Left lung (tissue), 4 donors: ENCODE measurements at regions not wholly inside any gene's neighbourhood (a gene's known extent, or its start where the extent isn't known, plus 50 kb on each side); places are given as distances from the start of the nearest gene placed in this dataset.
A peak's percentile ranks its signal among the peaks of the same experiment; 100 is the strongest.

Experiments used
- ATAC-seq: fragments of 200-7000 bp; cut with Tn5 transposase; one replicate; pipeline ENCODE4 v1.9.1; 2020; ENCODE audit warnings: moderate library complexity
- DNase-seq, 4 donors: peaks; one replicate each; pipeline ENCODE4 v3.0.0-alpha.2; 2013 to 2020
- H3K27ac ChIP-seq, 2 donors: fragments of 200-600 bp; sonication (generic) in 1 of 2; one replicate each; pipeline versions ENCODE4 v1.5.0 to v1.8.0; 2020 to 2021
- H3K27me3 ChIP-seq, 2 donors: fragments of 200-600 bp; sonication (generic) in 1 of 2; one replicate each; pipeline versions ENCODE4 v1.5.0 to v1.8.0; 2020 to 2021
- H3K36me3 ChIP-seq, 2 donors: fragments of 200-600 bp; sonication (generic) in 1 of 2; one replicate each; pipeline versions ENCODE4 v1.5.0 to v1.8.0; 2020 to 2021
- H3K4me1 ChIP-seq, 2 donors: fragments of 200-600 bp; one replicate each; pipeline ENCODE4 v1.8.0; 2021
- H3K4me3 ChIP-seq, 2 donors: fragments of 200-600 bp; sonication (generic) in 1 of 2; one replicate each; pipeline versions ENCODE4 v1.5.0 to v1.8.0; 2020 to 2021; ENCODE audit warnings: mild to moderate bottlenecking in 1 of 2
- H3K9me3 ChIP-seq, 2 donors: fragments of 200-600 bp; sonication (generic) in 1 of 2; one replicate each; pipeline versions ENCODE4 v1.5.0 to v1.8.0; 2020 to 2021
- CTCF ChIP-seq, 2 donors: fragments of 200-600 bp; sonication (generic) in 1 of 2; IDR thresholded peaks; one replicate each; pipeline versions ENCODE4 v1.5.0 to v1.8.0; 2021; ENCODE audit warnings: antibody characterized with exemption in 2 of 2
- intact Hi-C, 2 donors: fragments of 100-400 bp; cut with DNase I; formaldehyde crosslinking; loops; one replicate each; pipeline versions ENCODE4 v1.11.2 to v1.14.2; 2022
- donor health status: DM: no; HTN: yes; CAD: no.
- donor health status: DM: no; HTN: no; CAD: no.

GRCh38 chr13:34065928-34066327 lies 248.0 kb downstream of the RFC3 start:
- no peaks in the 10 kb centered on the region for H3K36me3 ChIP-seq
- no peak for TF ChIP-seq CTCF (IDR thresholded peaks at IDR 0.05)
- H3K4me3 ChIP-seq = no peak overlapping the region
- ATAC-seq (peak; percentile 89), DNase-seq (no peak)
- no peaks in the 10 kb centered on the region for H3K27me3 ChIP-seq
- intact Hi-C loops = no loop called here
- no peaks in the 10 kb centered on the region for H3K9me3 ChIP-seq
- no peaks in the 10 kb centered on the region for H3K4me1 ChIP-seq
- no peak overlapping the region for H3K27ac ChIP-seq

- ATAC-seq = no peak
- no peak for TF ChIP-seq CTCF (IDR thresholded peaks at IDR 0.05)
These were observed 248.4 kb downstream of the RFC3 start for GRCh38 chr13:34066344-34066743.

GRCh38 chr13:34070006-34070405 lies 252.1 kb downstream of the RFC3 start:
- intact Hi-C loops = no loop called here
- Histone ChIP-seq H3K4me1 (no peaks in the 10 kb centered on the region), H3K27ac (no peak overlapping the region), H3K36me3 (no peaks in the 10 kb centered on the region), H3K9me3 (peaks cover 0 to 3% of the 10 kb centered on the region in 2 donors), H3K4me3 (no peak overlapping the region), H3K27me3 (no peaks in the 10 kb centered on the region)
- no peak for DNase-seq
- TF ChIP-seq CTCF (IDR thresholded peaks at IDR 0.05) = no peak
- ATAC-seq = no peak

More at GRCh38 chr13:34066344-34066743, 248.4 kb downstream of the RFC3 start:
- no peak for DNase-seq
- Histone ChIP-seq H3K4me1 (no peaks in the 10 kb centered on the region), H3K27me3 (no peaks in the 10 kb centered on the region), H3K9me3 (no peaks in the 10 kb centered on the region), H3K36me3 (no peaks in the 10 kb centered on the region), H3K27ac (no peak overlapping the region), H3K4me3 (no peak overlapping the region)
- intact Hi-C loops = no loop called here

- Histone ChIP-seq H3K9me3 (peaks cover 0 to 3% of the 10 kb centered on the region in 2 donors), H3K36me3 (no peaks in the 10 kb centered on the region), H3K4me3 (no peak overlapping the region), H3K4me1 (no peaks in the 10 kb centered on the region), H3K27ac (no peak overlapping the region), H3K27me3 (no peaks in the 10 kb centered on the region)
- DNase-seq = no peak
- TF ChIP-seq CTCF (IDR thresholded peaks at IDR 0.05) = no peak
- ATAC-seq = no peak
- intact Hi-C loops = no loop called here
These were observed 252.8 kb downstream of the RFC3 start for GRCh38 chr13:34070544-34071303.

- peak; percentile 83 for ATAC-seq
- Histone ChIP-seq H3K27me3 (no peaks in the 10 kb centered on the region), H3K4me3 (no peak overlapping the region), H3K27ac (no peak overlapping the region), H3K9me3 (peaks cover 0 to 3% of the 10 kb centered on the region in 2 donors), H3K4me1 (no peaks in the 10 kb centered on the region), H3K36me3 (no peaks in the 10 kb centered on the region)
- intact Hi-C loops = no loop called here
- no peak for TF ChIP-seq CTCF (IDR thresholded peaks at IDR 0.05)
- no peak for DNase-seq
These were observed 258.4 kb downstream of the RFC3 start for GRCh38 chr13:34076319-34076718.
